HUES6 (cell line): ENCODE measurements at regions not wholly inside any gene's neighbourhood (a gene's known extent, or its start where the extent isn't known, plus 50 kb on each side); places are given as distances from the start of the nearest gene placed in this dataset.
"Not testable (repeated sequence)": the region's sequence is repeated elsewhere in the genome, so short reads cannot be mapped to it uniquely, and the experiment has no call there.

Experiments
- H3K27ac ChIP-seq: 2 replicates; pipeline ENCODE4 v1.7.0; 2013; ENCODE audit warnings: low read depth, mild to moderate bottlenecking, low read length, inconsistent platforms
- H3K27me3 ChIP-seq: 2 replicates; pipeline ENCODE4 v1.6.1; 2013; ENCODE audit warnings: low read length; ENCODE audit not compliant: control insufficient read depth, insufficient read depth
- H3K36me3 ChIP-seq: 2 replicates; pipeline ENCODE4 v1.6.1; 2013; ENCODE audit warnings: low read length; ENCODE audit not compliant: control insufficient read depth, insufficient read depth
- H3K4me1 ChIP-seq: 2 replicates; pipeline ENCODE4 v1.6.1; 2013; ENCODE audit warnings: low read length; ENCODE audit not compliant: control insufficient read depth, insufficient read depth
- H3K4me3 ChIP-seq: 2 replicates; pipeline ENCODE4 v1.5.1; 2013; ENCODE audit warnings: low read depth, low read length
- H3K9ac ChIP-seq: one replicate; pipeline ENCODE4 v1.6.1; 2013; ENCODE audit warnings: mild to moderate bottlenecking, low read length
- H3K9me3 ChIP-seq: 2 replicates; pipeline ENCODE4 v1.6.1; 2013; ENCODE audit warnings: low read depth, low read length; ENCODE audit not compliant: control insufficient read depth, insufficient read depth

- H3K27me3 ChIP-seq, result no peaks in the 10 kb centered on the region
- no peaks in the 10 kb centered on the region for H3K36me3 ChIP-seq
- no peak overlapping the region for H3K9ac ChIP-seq
- H3K4me3 ChIP-seq, result no peak overlapping the region
- H3K4me1 ChIP-seq, result no peaks in the 10 kb centered on the region
- H3K9me3 ChIP-seq, result no peaks in the 10 kb centered on the region
- no peak overlapping the region for H3K27ac ChIP-seq
Measured at GRCh38 chr4:146105464-146105863, 70.1 kb upstream of the LSM6 start.

- H3K4me3 ChIP-seq, result no peak overlapping the region
- H3K4me1 ChIP-seq, result no peaks in the 10 kb centered on the region
- H3K9ac ChIP-seq, result no peak overlapping the region
- no peaks in the 10 kb centered on the region for H3K36me3 ChIP-seq
- H3K27me3 ChIP-seq, result no peaks in the 10 kb centered on the region
- H3K9me3 ChIP-seq, result no peaks in the 10 kb centered on the region
- H3K27ac ChIP-seq, result no peak overlapping the region
Measured at GRCh38 chr4:146104541-146104940, 71.0 kb upstream of the LSM6 start.

GRCh38 chr4:146104052-146104451, 71.5 kb upstream of the LSM6 start:
- H3K27ac ChIP-seq, H3K4me3 ChIP-seq, H3K27me3 ChIP-seq, H3K4me1 ChIP-seq, H3K36me3 ChIP-seq, H3K9ac ChIP-seq, H3K9me3 ChIP-seq: not testable (repeated sequence)

- Histone ChIP-seq H3K4me1 (no peaks in the 10 kb centered on the region), H3K27ac (no peak overlapping the region), H3K9ac (no peak overlapping the region)
Measured at GRCh38 chr4:146099585-146099984, 75.9 kb upstream of the LSM6 start.

GRCh38 chr4:146098978-146099377, 76.5 kb upstream of the LSM6 start:
- Histone ChIP-seq H3K4me3 (no peak overlapping the region), H3K9ac (no peak overlapping the region), H3K9me3 (no peaks in the 10 kb centered on the region), H3K27me3 (no peaks in the 10 kb centered on the region), H3K27ac (no peak overlapping the region), H3K4me1 (no peaks in the 10 kb centered on the region), H3K36me3 (no peaks in the 10 kb centered on the region)

More at GRCh38 chr4:146099585-146099984, 75.9 kb upstream of the LSM6 start:
- Histone ChIP-seq H3K4me3 (no peak overlapping the region), H3K27me3 (no peaks in the 10 kb centered on the region), H3K36me3 (no peaks in the 10 kb centered on the region), H3K9me3 (no peaks in the 10 kb centered on the region)

GRCh38 chr4:146098397-146098796, 77.1 kb upstream of the LSM6 start:
- H3K9ac ChIP-seq, result no peak overlapping the region
- H3K27me3 ChIP-seq, result no peaks in the 10 kb centered on the region
- no peaks in the 10 kb centered on the region for H3K36me3 ChIP-seq
- no peaks in the 10 kb centered on the region for H3K4me1 ChIP-seq
- no peak overlapping the region for H3K4me3 ChIP-seq
- H3K27ac ChIP-seq, result no peak overlapping the region
- no peaks in the 10 kb centered on the region for H3K9me3 ChIP-seq

GRCh38 chr4:146096371-146096770, 79.1 kb upstream of the LSM6 start:
- Histone ChIP-seq H3K36me3 (no peaks in the 10 kb centered on the region), H3K27ac (no peak overlapping the region), H3K27me3 (no peaks in the 10 kb centered on the region), H3K9ac (no peak overlapping the region), H3K9me3 (no peaks in the 10 kb centered on the region), H3K4me3 (no peak overlapping the region), H3K4me1 (no peaks in the 10 kb centered on the region)

- Histone ChIP-seq H3K27ac (no peak overlapping the region), H3K36me3 (no peaks in the 10 kb centered on the region), H3K27me3 (no peaks in the 10 kb centered on the region), H3K9ac (no peak overlapping the region), H3K9me3 (no peaks in the 10 kb centered on the region), H3K4me1 (no peaks in the 10 kb centered on the region), H3K4me3 (no peak overlapping the region)
Measured at GRCh38 chr4:146095860-146096259, 79.7 kb upstream of the LSM6 start.

GRCh38 chr4:146095091-146095690, 80.3 kb upstream of the LSM6 start:
- no peak overlapping the region for H3K9ac ChIP-seq
- no peaks in the 10 kb centered on the region for H3K27me3 ChIP-seq
- no peaks in the 10 kb centered on the region for H3K9me3 ChIP-seq
- H3K36me3 ChIP-seq, result no peaks in the 10 kb centered on the region
- H3K27ac ChIP-seq, result no peak overlapping the region
- no peak overlapping the region for H3K4me3 ChIP-seq
- no peaks in the 10 kb centered on the region for H3K4me1 ChIP-seq

- Histone ChIP-seq H3K9me3 (no peaks in the 10 kb centered on the region), H3K27ac (no peak overlapping the region), H3K36me3 (no peaks in the 10 kb centered on the region), H3K27me3 (no peaks in the 10 kb centered on the region), H3K4me1 (no peaks in the 10 kb centered on the region), H3K9ac (no peak overlapping the region), H3K4me3 (no peak overlapping the region)
Measured at GRCh38 chr4:146088690-146089089, 86.8 kb upstream of the LSM6 start.

GRCh38 chr4:146087856-146088255, 87.7 kb upstream of the LSM6 start:
- Histone ChIP-seq H3K27me3 (no peaks in the 10 kb centered on the region), H3K27ac (no peak overlapping the region)

GRCh38 chr4:146076081-146076480, 99.4 kb upstream of the LSM6 start:
- no peak overlapping the region for H3K27ac ChIP-seq

More at GRCh38 chr4:146087856-146088255, 87.7 kb upstream of the LSM6 start:
- H3K4me3 ChIP-seq, result no peak overlapping the region
- no peaks in the 10 kb centered on the region for H3K4me1 ChIP-seq
- H3K36me3 ChIP-seq, result no peaks in the 10 kb centered on the region
- no peak overlapping the region for H3K9ac ChIP-seq
- no peaks in the 10 kb centered on the region for H3K9me3 ChIP-seq

More at GRCh38 chr4:146076081-146076480, 99.4 kb upstream of the LSM6 start:
- Histone ChIP-seq H3K9me3 (no peaks in the 10 kb centered on the region), H3K27me3 (no peaks in the 10 kb centered on the region), H3K36me3 (no peaks in the 10 kb centered on the region), H3K4me1 (no peaks in the 10 kb centered on the region), H3K4me3 (no peak overlapping the region), H3K9ac (no peak overlapping the region)
